IgD-negative memory B cell (primary cell): ENCODE measurements at regions not wholly inside any gene's neighbourhood (a gene's known extent, or its start where the extent isn't known, plus 50 kb on each side); places are given as distances from the start of the nearest gene placed in this dataset.
"Not testable (repeated sequence)": the region's sequence is repeated elsewhere in the genome, so short reads cannot be mapped to it uniquely, and the experiment has no call there.

Experiments
- H3K27ac Mint-ChIP-seq, 3 donors: one replicate each; pipeline ENCODE4 v1.8.0; 2020 to 2022; ENCODE audit warnings: mild to moderate bottlenecking in 3 of 3, mixed read lengths in 3 of 3, moderate library complexity in 1 of 3
- H3K27me3 Mint-ChIP-seq: one replicate; pipeline ENCODE4 v1.8.0; 2021; ENCODE audit warnings: mixed read lengths
- H3K36me3 Mint-ChIP-seq: one replicate; pipeline ENCODE4 v1.8.0; 2020; ENCODE audit warnings: mild to moderate bottlenecking, mixed read lengths
- H3K4me1 Mint-ChIP-seq, 3 donors: one replicate each; pipeline ENCODE4 v1.8.0; 2020 to 2022; ENCODE audit warnings: mixed read lengths in 3 of 3, mild to moderate bottlenecking in 1 of 3
- H3K4me3 Mint-ChIP-seq, 4 donors: one replicate each; pipeline ENCODE4 v1.8.0; 2020 to 2022; ENCODE audit warnings: mild to moderate bottlenecking in 4 of 4, mixed read lengths in 4 of 4, moderate library complexity in 3 of 4
- H3K9me3 Mint-ChIP-seq, 3 donors: one replicate each; pipeline ENCODE4 v1.8.0; 2020 to 2021; ENCODE audit warnings: mixed read lengths in 3 of 3, mild to moderate bottlenecking in 1 of 3

- H3K36me3 Mint-ChIP-seq, result no peaks in the 10 kb centered on the region
- no peaks in the 10 kb centered on the region for H3K27me3 Mint-ChIP-seq
- no peak overlapping the region for H3K4me3 Mint-ChIP-seq
- H3K27ac Mint-ChIP-seq, result no peak overlapping the region
- peaks cover 0 to 7% (median 4%) of the 10 kb centered on the region in 3 donors for H3K9me3 Mint-ChIP-seq
- H3K4me1 Mint-ChIP-seq, result no peaks in the 10 kb centered on the region
These were observed 776.1 kb downstream of the BRINP3 start for GRCh38 chr1:189701606-189702005.

- no peaks in the 10 kb centered on the region for H3K27me3 Mint-ChIP-seq
- H3K4me1 Mint-ChIP-seq, result no peaks in the 10 kb centered on the region
- peaks cover 4 to 12% (median 7%) of the 10 kb centered on the region in 3 donors for H3K9me3 Mint-ChIP-seq
- no peak overlapping the region for H3K27ac Mint-ChIP-seq
- no peak overlapping the region for H3K4me3 Mint-ChIP-seq
- H3K36me3 Mint-ChIP-seq, result no peaks in the 10 kb centered on the region
These were observed 771.1 kb downstream of the BRINP3 start for GRCh38 chr1:189706594-189706993.

GRCh38 chr1:189708674-189709073 is 769.0 kb downstream of the BRINP3 start:
- Mint-ChIP-seq H3K36me3 (no peaks in the 10 kb centered on the region), H3K4me3 (peak overlapping the region in 1 of 4 donors; percentile 34)

GRCh38 chr1:189718147-189718795 is 759.4 kb downstream of the BRINP3 start:
- not testable (repeated sequence) for H3K4me3 Mint-ChIP-seq, H3K9me3 Mint-ChIP-seq, H3K27ac Mint-ChIP-seq, H3K27me3 Mint-ChIP-seq, H3K36me3 Mint-ChIP-seq, H3K4me1 Mint-ChIP-seq

More at GRCh38 chr1:189708674-189709073, 769.0 kb downstream of the BRINP3 start:
- Mint-ChIP-seq H3K9me3 (peaks cover 4 to 19% (median 9%) of the 10 kb centered on the region in 3 donors), H3K27me3 (no peaks in the 10 kb centered on the region), H3K4me1 (no peaks in the 10 kb centered on the region), H3K27ac (no peak overlapping the region)

GRCh38 chr1:189726806-189727205 is 750.9 kb downstream of the BRINP3 start:
- Mint-ChIP-seq H3K27ac (no peak overlapping the region), H3K9me3 (peaks cover 0 to 4% (median 2%) of the 10 kb centered on the region in 3 donors), H3K4me1 (no peaks in the 10 kb centered on the region), H3K27me3 (no peaks in the 10 kb centered on the region), H3K4me3 (no peak overlapping the region), H3K36me3 (no peaks in the 10 kb centered on the region)

- Mint-ChIP-seq H3K27ac (no peak overlapping the region), H3K4me1 (no peaks in the 10 kb centered on the region), H3K27me3 (no peaks in the 10 kb centered on the region), H3K9me3 (peaks cover 2 to 5% (median 4%) of the 10 kb centered on the region in 3 donors), H3K4me3 (no peak overlapping the region), H3K36me3 (no peaks in the 10 kb centered on the region)
These were observed 726.4 kb downstream of the BRINP3 start for GRCh38 chr1:189751311-189751710.

- no peak overlapping the region for H3K27ac Mint-ChIP-seq
- H3K27me3 Mint-ChIP-seq, result no peaks in the 10 kb centered on the region
- H3K9me3 Mint-ChIP-seq, result peaks cover 2 to 5% (median 4%) of the 10 kb centered on the region in 3 donors
- no peaks in the 10 kb centered on the region for H3K36me3 Mint-ChIP-seq
- no peak overlapping the region for H3K4me3 Mint-ChIP-seq
- H3K4me1 Mint-ChIP-seq, result no peaks in the 10 kb centered on the region
These were observed 725.1 kb downstream of the BRINP3 start for GRCh38 chr1:189752461-189752995.

- H3K4me3 Mint-ChIP-seq, H3K9me3 Mint-ChIP-seq, H3K27ac Mint-ChIP-seq, H3K27me3 Mint-ChIP-seq, H3K4me1 Mint-ChIP-seq, H3K36me3 Mint-ChIP-seq: not testable (repeated sequence)
These were observed 722.6 kb downstream of the BRINP3 start for GRCh38 chr1:189755100-189755499.

- Mint-ChIP-seq H3K36me3 (peaks cover 1% of the 10 kb centered on the region), H3K4me3 (no peak overlapping the region), H3K27me3 (no peaks in the 10 kb centered on the region), H3K9me3 (peaks cover 2 to 11% (median 3%) of the 10 kb centered on the region in 3 donors), H3K27ac (no peak overlapping the region), H3K4me1 (no peaks in the 10 kb centered on the region)
These were observed 713.0 kb downstream of the BRINP3 start for GRCh38 chr1:189764391-189765320.

- Mint-ChIP-seq H3K4me3 (no peak overlapping the region), H3K4me1 (no peaks in the 10 kb centered on the region), H3K9me3 (peaks cover 0 to 4% (median 4%) of the 10 kb centered on the region in 3 donors), H3K36me3 (no peaks in the 10 kb centered on the region), H3K27ac (no peak overlapping the region), H3K27me3 (no peaks in the 10 kb centered on the region)
These were observed 708.2 kb downstream of the BRINP3 start for GRCh38 chr1:189769448-189769847.

- Mint-ChIP-seq H3K9me3 (peaks cover 5 to 6% (median 5%) of the 10 kb centered on the region in 3 donors), H3K27ac (no peak overlapping the region), H3K4me3 (peak overlapping the region in 1 of 4 donors; percentile 4), H3K27me3 (no peaks in the 10 kb centered on the region), H3K4me1 (no peaks in the 10 kb centered on the region), H3K36me3 (no peaks in the 10 kb centered on the region)
These were observed 702.9 kb downstream of the BRINP3 start for GRCh38 chr1:189774721-189775287.

GRCh38 chr1:189775343-189775742 is 702.3 kb downstream of the BRINP3 start:
- Mint-ChIP-seq H3K27ac (no peak overlapping the region), H3K27me3 (no peaks in the 10 kb centered on the region), H3K4me1 (no peaks in the 10 kb centered on the region), H3K4me3 (no peak overlapping the region), H3K36me3 (no peaks in the 10 kb centered on the region), H3K9me3 (peaks cover 5 to 6% (median 5%) of the 10 kb centered on the region in 3 donors)

GRCh38 chr1:189779034-189779433 is 698.6 kb downstream of the BRINP3 start:
- Mint-ChIP-seq H3K27me3 (no peaks in the 10 kb centered on the region), H3K9me3 (peaks cover 5% of the 10 kb centered on the region in 3 donors), H3K36me3 (peaks cover 2% of the 10 kb centered on the region), H3K4me1 (no peaks in the 10 kb centered on the region), H3K4me3 (no peak overlapping the region), H3K27ac (no peak overlapping the region)

GRCh38 chr1:189782295-189782694 is 695.4 kb downstream of the BRINP3 start:
- H3K4me1 Mint-ChIP-seq, result peaks cover 0 to 1% (median 0%) of the 10 kb centered on the region in 3 donors

GRCh38 chr1:189783456-189783855 is 694.2 kb downstream of the BRINP3 start:
- H3K27me3 Mint-ChIP-seq, result no peaks in the 10 kb centered on the region
- H3K4me1 Mint-ChIP-seq, result peaks cover 0 to 1% (median 0%) of the 10 kb centered on the region in 3 donors
- peaks cover 0 to 2% (median 0%) of the 10 kb centered on the region in 3 donors for H3K9me3 Mint-ChIP-seq
- no peak overlapping the region for H3K27ac Mint-ChIP-seq
- H3K36me3 Mint-ChIP-seq, result peaks cover 2% of the 10 kb centered on the region
- H3K4me3 Mint-ChIP-seq, result no peak overlapping the region

More at GRCh38 chr1:189782295-189782694, 695.4 kb downstream of the BRINP3 start:
- Mint-ChIP-seq H3K4me3 (no peak overlapping the region), H3K27ac (no peak overlapping the region), H3K27me3 (no peaks in the 10 kb centered on the region), H3K36me3 (peaks cover 2% of the 10 kb centered on the region), H3K9me3 (peaks cover 0 to 5% (median 3%) of the 10 kb centered on the region in 3 donors)
